Breast epithelium (tissue), 4 donors: ENCODE measurements at regions not wholly inside any gene's neighbourhood (a gene's known extent, or its start where the extent isn't known, plus 50 kb on each side); places are given as distances from the start of the nearest gene placed in this dataset.

Experiments used
- DNase-seq, 2 donors: peaks; one replicate each; pipeline ENCODE4 v3.0.0-alpha.2; 2019; ENCODE audit warnings: low spot score in 2 of 2
- H3K27ac ChIP-seq, 2 donors: fragments of 200-600 bp; sonication (generic) in 1 of 2; one replicate each; pipeline ENCODE4 v1.5.1; 2016 to 2019; ENCODE audit warnings: mild to moderate bottlenecking in 1 of 2
- H3K27me3 ChIP-seq, 2 donors: fragments of 200-600 bp; sonication (generic) in 1 of 2; one replicate each; pipeline versions ENCODE4 v1.5.1 to v1.6.0; 2017 to 2019; ENCODE audit warnings: control low read depth in 1 of 2, mild to moderate bottlenecking in 1 of 2
- H3K36me3 ChIP-seq: fragments of 200-600 bp; one replicate; pipeline ENCODE4 v1.5.1; 2019
- H3K4me1 ChIP-seq, 2 donors: fragments of 200-600 bp; sonication (generic); one replicate each; pipeline ENCODE4 v1.5.1; 2016 to 2019; ENCODE audit warnings: control low read depth in 1 of 2
- H3K4me3 ChIP-seq, 3 donors: fragments of 200-600 bp; sonication (generic); 1 replicate in 2 of 3; 2 replicates in 1 of 3; pipeline ENCODE4 v1.5.1; 2016 to 2019; ENCODE audit warnings: mild to moderate bottlenecking in 3 of 3, moderate library complexity in 2 of 3
- H3K9me3 ChIP-seq, 2 donors: fragments of 200-600 bp; sonication (generic) in 1 of 2; one replicate each; pipeline ENCODE4 v1.5.1; 2016 to 2019; ENCODE audit warnings: control low read depth in 1 of 2
- CTCF ChIP-seq, 3 donors: fragments of 450-650 bp; IDR thresholded peaks; one replicate each; pipeline ENCODE4 v1.5.1; 2016 to 2017; ENCODE audit warnings: antibody characterized with exemption in 3 of 3, mild to moderate bottlenecking in 3 of 3, moderate library complexity in 3 of 3
- POLR2A ChIP-seq: fragments of 450-650 bp; IDR thresholded peaks from one replicate; pipeline ENCODE4 v1.6.1; 2016; ENCODE audit warnings: antibody characterized with exemption, mild to moderate bottlenecking, moderate library complexity
- POLR2AphosphoS5 ChIP-seq, 3 donors: sonication (generic); formaldehyde crosslinking; IDR thresholded peaks; one replicate each; pipeline ENCODE4 v1.6.1; 2017; ENCODE audit warnings: antibody characterized with exemption in 3 of 3
- intact Hi-C: fragments of 100-400 bp; cut with DNase I; formaldehyde crosslinking; loops from one replicate; pipeline ENCODE4 v1.15.1; 2023; ENCODE audit warnings: low total_unique reads

GRCh38 chr5:74155501-74155900 lies 485.0 kb downstream of the ENC1 start:
- Histone ChIP-seq H3K9me3 (no peaks in the 10 kb centered on the region), H3K27me3 (no peaks in the 10 kb centered on the region), H3K36me3 (no peaks in the 10 kb centered on the region), H3K4me3 (no peak overlapping the region), H3K27ac (no peak overlapping the region), H3K4me1 (no peaks in the 10 kb centered on the region)
- DNase-seq = no peak
- TF ChIP-seq CTCF (IDR thresholded peaks at IDR 0.05) (no peak), POLR2AphosphoS5 (IDR thresholded peaks at IDR 0.05) (no peak), POLR2A (no peak)
- intact Hi-C loops = no loop called here

- Histone ChIP-seq H3K9me3 (no peaks in the 10 kb centered on the region), H3K4me1 (no peaks in the 10 kb centered on the region), H3K27ac (no peak overlapping the region), H3K4me3 (no peak overlapping the region), H3K27me3 (no peaks in the 10 kb centered on the region), H3K36me3 (no peaks in the 10 kb centered on the region)
- TF ChIP-seq POLR2A = no peak
- TF ChIP-seq CTCF (IDR thresholded peaks at IDR 0.05) = no peak
- TF ChIP-seq POLR2AphosphoS5 (IDR thresholded peaks at IDR 0.05) = no peak
- intact Hi-C loops = no loop called here
- no peak for DNase-seq
Measured at GRCh38 chr5:74154526-74154925, 486.0 kb downstream of the ENC1 start.

- no peak for TF ChIP-seq CTCF (IDR thresholded peaks at IDR 0.05)
- no peak for TF ChIP-seq POLR2AphosphoS5 (IDR thresholded peaks at IDR 0.05)
- TF ChIP-seq POLR2A = no peak
- DNase-seq = no peak
- Histone ChIP-seq H3K36me3 (no peaks in the 10 kb centered on the region), H3K4me1 (no peaks in the 10 kb centered on the region), H3K9me3 (no peaks in the 10 kb centered on the region), H3K4me3 (no peak overlapping the region), H3K27ac (no peak overlapping the region), H3K27me3 (no peaks in the 10 kb centered on the region)
- intact Hi-C loops = no loop called here
Measured at GRCh38 chr5:74153255-74153790, 487.2 kb downstream of the ENC1 start.

- H3K4me1 ChIP-seq = no peaks in the 10 kb centered on the region
- intact Hi-C loops = no loop called here
- no peaks in the 10 kb centered on the region for H3K27me3 ChIP-seq
- no peak for DNase-seq
- TF ChIP-seq POLR2AphosphoS5 (IDR thresholded peaks at IDR 0.05) (no peak), CTCF (IDR thresholded peaks at IDR 0.05) (no peak)
- H3K9me3 ChIP-seq = no peaks in the 10 kb centered on the region
- H3K27ac ChIP-seq = no peak overlapping the region
- no peak overlapping the region for H3K4me3 ChIP-seq
- no peaks in the 10 kb centered on the region for H3K36me3 ChIP-seq
Measured at GRCh38 chr5:74152625-74153254, 487.8 kb downstream of the ENC1 start.

GRCh38 chr5:74152136-74152535 lies 488.4 kb downstream of the ENC1 start:
- Histone ChIP-seq H3K4me1 (no peaks in the 10 kb centered on the region), H3K36me3 (no peaks in the 10 kb centered on the region), H3K9me3 (no peaks in the 10 kb centered on the region), H3K27me3 (no peaks in the 10 kb centered on the region), H3K27ac (no peak overlapping the region), H3K4me3 (no peak overlapping the region)
- DNase-seq = no peak
- intact Hi-C loops = no loop called here
- TF ChIP-seq CTCF (IDR thresholded peaks at IDR 0.05) (no peak), POLR2AphosphoS5 (IDR thresholded peaks at IDR 0.05) (no peak), POLR2A (no peak)
